ENCODE measurements at regions not wholly inside any gene's neighbourhood (a gene's known extent, or its start where the extent isn't known, plus 50 kb on each side); places are given as distances from the start of the nearest gene placed in this dataset.

DNA sequence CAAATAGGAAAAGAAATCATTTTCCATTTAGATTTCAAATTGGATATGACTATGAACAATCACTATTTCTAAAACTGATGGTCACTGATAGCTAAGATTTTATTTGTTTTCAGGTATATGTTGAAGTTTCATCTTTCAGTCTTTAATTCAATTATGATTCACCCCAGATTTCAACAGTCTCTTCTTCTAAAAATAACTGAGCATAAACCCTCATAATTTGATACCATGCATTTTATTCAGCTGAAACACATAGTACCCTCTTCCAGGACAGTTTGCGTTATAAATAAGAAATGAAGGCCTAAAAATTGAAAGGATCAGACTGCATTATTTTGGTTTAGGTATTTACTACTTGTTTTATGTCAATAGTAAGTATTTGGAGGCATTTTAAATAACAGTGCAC lies 428.5 kb upstream of the NBEA start:
- TF ChIP-seq, protein P1, sequence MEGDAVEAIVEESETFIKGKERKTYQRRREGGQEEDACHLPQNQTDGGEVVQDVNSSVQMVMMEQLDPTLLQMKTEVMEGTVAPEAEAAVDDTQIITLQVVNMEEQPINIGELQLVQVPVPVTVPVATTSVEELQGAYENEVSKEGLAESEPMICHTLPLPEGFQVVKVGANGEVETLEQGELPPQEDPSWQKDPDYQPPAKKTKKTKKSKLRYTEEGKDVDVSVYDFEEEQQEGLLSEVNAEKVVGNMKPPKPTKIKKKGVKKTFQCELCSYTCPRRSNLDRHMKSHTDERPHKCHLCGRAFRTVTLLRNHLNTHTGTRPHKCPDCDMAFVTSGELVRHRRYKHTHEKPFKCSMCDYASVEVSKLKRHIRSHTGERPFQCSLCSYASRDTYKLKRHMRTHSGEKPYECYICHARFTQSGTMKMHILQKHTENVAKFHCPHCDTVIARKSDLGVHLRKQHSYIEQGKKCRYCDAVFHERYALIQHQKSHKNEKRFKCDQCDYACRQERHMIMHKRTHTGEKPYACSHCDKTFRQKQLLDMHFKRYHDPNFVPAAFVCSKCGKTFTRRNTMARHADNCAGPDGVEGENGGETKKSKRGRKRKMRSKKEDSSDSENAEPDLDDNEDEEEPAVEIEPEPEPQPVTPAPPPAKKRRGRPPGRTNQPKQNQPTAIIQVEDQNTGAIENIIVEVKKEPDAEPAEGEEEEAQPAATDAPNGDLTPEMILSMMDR (IDR thresholded peaks at IDR 0.05), result no peak
- no peak for TF ChIP-seq POLR2A (IDR thresholded peaks at IDR 0.05)

Data from esophagus squamous epithelium (tissue), 4 donors.